Ascending aorta (tissue), 2 donors: ENCODE measurements at regions not wholly inside any gene's neighbourhood (a gene's known extent, or its start where the extent isn't known, plus 50 kb on each side); places are given as distances from the start of the nearest gene placed in this dataset.

ENCODE experiments used
- DNase-seq, 2 donors: peaks; one replicate each; pipeline ENCODE4 v3.0.0-alpha.2; 2019; ENCODE audit warnings: low spot score in 2 of 2
- H3K27ac ChIP-seq, 2 donors: fragments of 200-600 bp; sonication (generic); one replicate each; pipeline ENCODE4 v1.5.1; 2016 to 2017; ENCODE audit warnings: mild to moderate bottlenecking in 1 of 2
- H3K27me3 ChIP-seq: fragments of 200-600 bp; sonication (generic); one replicate; pipeline ENCODE4 v1.5.1; 2017
- H3K36me3 ChIP-seq, 2 donors: fragments of 200-600 bp; sonication (generic); one replicate each; pipeline ENCODE4 v1.5.1; 2016
- H3K4me1 ChIP-seq, 2 donors: fragments of 200-600 bp; sonication (generic); one replicate each; pipeline ENCODE4 v1.5.1; 2016 to 2017; ENCODE audit warnings: mild to moderate bottlenecking in 1 of 2
- H3K4me3 ChIP-seq, 2 donors: fragments of 200-600 bp; sonication (generic); one replicate each; pipeline ENCODE4 v1.5.1; 2016 to 2017; ENCODE audit warnings: mild to moderate bottlenecking in 1 of 2
- H3K9me3 ChIP-seq, 2 donors: fragments of 200-600 bp; sonication (generic); one replicate each; pipeline ENCODE4 v1.5.1; 2016
- intact Hi-C: fragments of 100-400 bp; cut with DNase I; formaldehyde crosslinking; loops from one replicate; pipeline ENCODE4 v1.15.1; 2023
- TF ChIP-seq, protein P1 (sequence below), 3 experiments: fragments of 200-600 bp in 2 of 3; fragments of 450-650 bp in 1 of 3; sonication (generic) in 2 of 3; IDR thresholded peaks; one replicate each; pipeline ENCODE4 v1.5.1; 2016 to 2019; ENCODE audit warnings: antibody characterized with exemption in 3 of 3, mild to moderate bottlenecking in 1 of 3, moderate library complexity in 1 of 3

DNA sequence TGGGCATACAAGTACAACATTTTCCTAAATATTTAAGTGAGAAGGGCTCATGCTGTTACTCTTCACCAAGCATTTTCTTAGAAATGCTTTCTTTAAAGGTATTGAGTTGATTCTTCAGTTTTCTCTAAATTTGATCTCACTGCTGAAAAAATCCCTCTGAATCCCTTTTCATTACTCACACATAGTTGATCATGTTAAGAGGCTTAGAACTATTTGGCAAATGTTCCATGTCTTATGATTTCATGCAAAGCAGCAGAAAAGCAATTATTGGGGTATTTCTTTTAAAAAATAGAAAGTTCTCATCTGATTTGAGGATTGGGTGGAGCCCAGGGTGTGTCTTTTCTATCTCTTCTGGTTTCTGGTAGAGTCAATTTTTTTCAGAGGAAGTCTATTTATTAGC, 1079.8 kb upstream of the ZEB2 start:
- H3K4me1 ChIP-seq: no peaks in the 10 kb centered on the region
- no peaks in the 10 kb centered on the region for H3K9me3 ChIP-seq
- no peaks in the 10 kb centered on the region for H3K36me3 ChIP-seq
- no peak overlapping the region for H3K4me3 ChIP-seq
- no peak overlapping the region for H3K27ac ChIP-seq
- intact Hi-C loops: no loop called here
- TF ChIP-seq, protein P1, sequence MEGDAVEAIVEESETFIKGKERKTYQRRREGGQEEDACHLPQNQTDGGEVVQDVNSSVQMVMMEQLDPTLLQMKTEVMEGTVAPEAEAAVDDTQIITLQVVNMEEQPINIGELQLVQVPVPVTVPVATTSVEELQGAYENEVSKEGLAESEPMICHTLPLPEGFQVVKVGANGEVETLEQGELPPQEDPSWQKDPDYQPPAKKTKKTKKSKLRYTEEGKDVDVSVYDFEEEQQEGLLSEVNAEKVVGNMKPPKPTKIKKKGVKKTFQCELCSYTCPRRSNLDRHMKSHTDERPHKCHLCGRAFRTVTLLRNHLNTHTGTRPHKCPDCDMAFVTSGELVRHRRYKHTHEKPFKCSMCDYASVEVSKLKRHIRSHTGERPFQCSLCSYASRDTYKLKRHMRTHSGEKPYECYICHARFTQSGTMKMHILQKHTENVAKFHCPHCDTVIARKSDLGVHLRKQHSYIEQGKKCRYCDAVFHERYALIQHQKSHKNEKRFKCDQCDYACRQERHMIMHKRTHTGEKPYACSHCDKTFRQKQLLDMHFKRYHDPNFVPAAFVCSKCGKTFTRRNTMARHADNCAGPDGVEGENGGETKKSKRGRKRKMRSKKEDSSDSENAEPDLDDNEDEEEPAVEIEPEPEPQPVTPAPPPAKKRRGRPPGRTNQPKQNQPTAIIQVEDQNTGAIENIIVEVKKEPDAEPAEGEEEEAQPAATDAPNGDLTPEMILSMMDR (IDR thresholded peaks at IDR 0.05): no peak
- DNase-seq: no peak
- H3K27me3 ChIP-seq: no peaks in the 10 kb centered on the region

DNA sequence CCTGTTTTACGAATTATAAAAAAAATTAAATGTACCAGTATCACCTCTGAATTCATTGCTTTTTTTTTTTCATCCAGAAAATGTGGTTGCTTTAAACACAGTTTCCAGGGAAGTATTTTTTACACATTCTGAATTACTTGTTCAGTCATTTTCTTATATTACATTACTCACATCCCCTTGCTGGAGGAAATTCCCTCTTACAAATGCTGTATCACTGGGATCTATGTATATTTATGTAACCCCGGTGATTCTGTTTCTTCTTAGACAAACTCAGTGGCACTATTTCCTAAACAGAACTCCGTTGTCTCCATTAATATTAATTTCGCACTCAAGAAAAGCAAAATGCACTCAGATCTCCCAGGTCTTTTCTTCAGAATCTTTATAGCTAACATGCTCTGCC, 1078.5 kb upstream of the ZEB2 start:
- TF ChIP-seq, protein P1 (IDR thresholded peaks at IDR 0.05): no peak
- no peak for DNase-seq

DNA sequence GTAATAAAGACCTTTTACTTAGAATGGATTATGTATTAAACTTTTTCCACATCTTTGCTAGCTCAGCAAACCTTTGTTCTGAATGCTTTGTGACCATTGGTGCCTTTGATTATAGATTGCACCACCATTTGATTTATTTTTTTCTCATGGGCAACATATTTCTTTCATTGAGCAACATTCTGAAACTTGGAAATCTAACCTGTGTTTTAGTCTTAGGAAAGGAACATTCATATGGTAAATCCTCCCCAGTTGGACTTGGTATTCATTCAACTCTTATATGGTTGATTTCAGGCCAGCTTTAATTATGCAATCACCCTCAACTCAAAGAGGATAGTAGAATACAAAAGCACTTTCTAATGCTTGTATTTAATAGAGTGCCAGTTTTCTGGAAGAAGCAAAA, 1077.9 kb upstream of the ZEB2 start:
- TF ChIP-seq, protein P1 (IDR thresholded peaks at IDR 0.05): no peak
- intact Hi-C loops: no loop called here

More for the DNA sequence above, 1078.5 kb upstream of the ZEB2 start:
- H3K4me3 ChIP-seq: no peak overlapping the region
- no peak overlapping the region for H3K27ac ChIP-seq
- H3K36me3 ChIP-seq: no peaks in the 10 kb centered on the region
- intact Hi-C loops: no loop called here
- H3K27me3 ChIP-seq: no peaks in the 10 kb centered on the region
- no peaks in the 10 kb centered on the region for H3K4me1 ChIP-seq
- H3K9me3 ChIP-seq: no peaks in the 10 kb centered on the region

DNA sequence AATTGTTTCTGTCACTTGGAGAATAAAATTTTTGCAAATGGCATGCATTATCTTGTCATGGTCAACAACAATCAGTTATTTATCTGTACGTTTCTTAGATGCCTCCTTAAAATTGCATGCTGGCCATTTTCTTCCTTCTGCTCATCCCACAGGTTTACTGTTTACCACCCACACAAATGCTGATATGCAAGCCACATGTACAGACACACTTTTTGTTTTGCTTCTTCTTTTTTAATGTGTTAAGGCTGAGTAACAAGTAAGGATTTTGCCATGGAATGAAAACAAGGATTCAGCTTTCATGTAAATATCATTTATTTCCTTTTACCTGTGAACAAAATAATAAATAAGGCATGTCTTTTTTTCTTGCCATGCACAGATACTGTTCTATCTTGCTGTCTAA, 1077.1 kb upstream of the ZEB2 start:
- no peak overlapping the region for H3K27ac ChIP-seq
- H3K9me3 ChIP-seq: no peaks in the 10 kb centered on the region
- DNase-seq: no peak
- no peaks in the 10 kb centered on the region for H3K4me1 ChIP-seq
- no peaks in the 10 kb centered on the region for H3K36me3 ChIP-seq
- intact Hi-C loops: no loop called here
- TF ChIP-seq, protein P1 (IDR thresholded peaks at IDR 0.05): no peak
- no peaks in the 10 kb centered on the region for H3K27me3 ChIP-seq
- H3K4me3 ChIP-seq: no peak overlapping the region

More for the DNA sequence above, 1077.9 kb upstream of the ZEB2 start:
- H3K4me1 ChIP-seq: no peaks in the 10 kb centered on the region
- no peaks in the 10 kb centered on the region for H3K9me3 ChIP-seq
- DNase-seq: no peak
- H3K27me3 ChIP-seq: no peaks in the 10 kb centered on the region
- no peak overlapping the region for H3K27ac ChIP-seq
- no peak overlapping the region for H3K4me3 ChIP-seq
- no peaks in the 10 kb centered on the region for H3K36me3 ChIP-seq

DNA sequence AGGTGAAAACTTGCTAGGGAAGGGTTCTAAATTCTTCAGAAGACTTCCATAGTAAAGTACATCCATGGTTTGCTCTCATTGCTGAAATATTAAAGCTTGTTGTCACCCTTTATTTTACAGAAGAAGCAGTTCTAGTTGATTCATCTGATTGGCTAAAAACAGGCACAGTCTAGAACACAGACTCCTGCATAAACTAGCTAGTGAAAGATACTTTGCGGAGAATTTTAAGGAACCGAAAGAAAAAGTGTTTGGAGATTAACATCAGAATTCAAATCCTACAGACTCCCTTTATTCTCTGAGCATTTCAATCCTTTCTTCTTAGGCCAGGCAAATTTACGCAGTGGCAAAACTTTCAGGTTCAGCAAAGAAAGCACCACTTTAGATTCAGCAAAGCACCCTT, 1076.5 kb upstream of the ZEB2 start:
- DNase-seq: no peak
- H3K27ac ChIP-seq: no peak overlapping the region
- TF ChIP-seq, protein P1 (IDR thresholded peaks at IDR 0.05): no peak
- H3K9me3 ChIP-seq: no peaks in the 10 kb centered on the region
- intact Hi-C loops: no loop called here
- no peaks in the 10 kb centered on the region for H3K36me3 ChIP-seq
- no peak overlapping the region for H3K4me3 ChIP-seq
- no peaks in the 10 kb centered on the region for H3K4me1 ChIP-seq
- no peaks in the 10 kb centered on the region for H3K27me3 ChIP-seq

DNA sequence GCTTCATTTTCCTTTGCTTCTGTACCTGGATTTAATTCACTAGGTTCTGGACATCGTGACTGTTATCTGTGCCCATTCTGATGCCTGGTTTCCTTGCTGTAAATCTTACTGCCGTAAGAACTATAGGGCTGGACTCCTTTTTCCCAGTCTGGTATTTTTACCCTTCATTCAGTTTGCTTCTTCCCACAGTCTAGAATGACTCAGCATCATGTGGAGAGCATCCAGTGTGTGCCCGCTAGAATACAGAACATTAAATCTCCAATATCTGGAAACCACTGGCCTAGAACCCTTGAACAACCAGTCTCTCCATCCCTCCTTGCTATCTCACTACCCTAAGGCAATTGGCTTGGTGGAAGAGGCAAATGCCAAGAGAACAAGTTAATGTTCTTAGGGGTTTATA, 1075.4 kb upstream of the ZEB2 start:
- intact Hi-C loops: no loop called here
- TF ChIP-seq, protein P1 (IDR thresholded peaks at IDR 0.05): no peak
- Histone ChIP-seq H3K27ac (no peak overlapping the region), H3K36me3 (no peaks in the 10 kb centered on the region), H3K4me3 (no peak overlapping the region), H3K27me3 (no peaks in the 10 kb centered on the region), H3K4me1 (no peaks in the 10 kb centered on the region), H3K9me3 (no peaks in the 10 kb centered on the region)
- DNase-seq: no peak
